Left lung (tissue), 4 donors: ENCODE measurements at regions not wholly inside any gene's neighbourhood (a gene's known extent, or its start where the extent isn't known, plus 50 kb on each side); places are given as distances from the start of the nearest gene placed in this dataset.

ENCODE experiments used
- ATAC-seq: fragments of 200-7000 bp; cut with Tn5 transposase; one replicate; pipeline ENCODE4 v1.9.1; 2020; ENCODE audit warnings: moderate library complexity
- DNase-seq, 4 donors: peaks; one replicate each; pipeline ENCODE4 v3.0.0-alpha.2; 2013 to 2020
- H3K27ac ChIP-seq, 2 donors: fragments of 200-600 bp; sonication (generic) in 1 of 2; one replicate each; pipeline versions ENCODE4 v1.5.0 to v1.8.0; 2020 to 2021
- H3K27me3 ChIP-seq, 2 donors: fragments of 200-600 bp; sonication (generic) in 1 of 2; one replicate each; pipeline versions ENCODE4 v1.5.0 to v1.8.0; 2020 to 2021
- H3K36me3 ChIP-seq, 2 donors: fragments of 200-600 bp; sonication (generic) in 1 of 2; one replicate each; pipeline versions ENCODE4 v1.5.0 to v1.8.0; 2020 to 2021
- H3K4me1 ChIP-seq, 2 donors: fragments of 200-600 bp; one replicate each; pipeline ENCODE4 v1.8.0; 2021
- H3K4me3 ChIP-seq, 2 donors: fragments of 200-600 bp; sonication (generic) in 1 of 2; one replicate each; pipeline versions ENCODE4 v1.5.0 to v1.8.0; 2020 to 2021; ENCODE audit warnings: mild to moderate bottlenecking in 1 of 2
- H3K9me3 ChIP-seq, 2 donors: fragments of 200-600 bp; sonication (generic) in 1 of 2; one replicate each; pipeline versions ENCODE4 v1.5.0 to v1.8.0; 2020 to 2021
- intact Hi-C, 2 donors: fragments of 100-400 bp; cut with DNase I; formaldehyde crosslinking; loops; one replicate each; pipeline versions ENCODE4 v1.11.2 to v1.14.2; 2022
- TF ChIP-seq, protein P1 (sequence below), 2 donors: fragments of 200-600 bp; sonication (generic) in 1 of 2; IDR thresholded peaks; one replicate each; pipeline versions ENCODE4 v1.5.0 to v1.8.0; 2021; ENCODE audit warnings: antibody characterized with exemption in 2 of 2
- donor health status: DM: no; HTN: yes; CAD: no.
- donor health status: DM: no; HTN: no; CAD: no.

DNA sequence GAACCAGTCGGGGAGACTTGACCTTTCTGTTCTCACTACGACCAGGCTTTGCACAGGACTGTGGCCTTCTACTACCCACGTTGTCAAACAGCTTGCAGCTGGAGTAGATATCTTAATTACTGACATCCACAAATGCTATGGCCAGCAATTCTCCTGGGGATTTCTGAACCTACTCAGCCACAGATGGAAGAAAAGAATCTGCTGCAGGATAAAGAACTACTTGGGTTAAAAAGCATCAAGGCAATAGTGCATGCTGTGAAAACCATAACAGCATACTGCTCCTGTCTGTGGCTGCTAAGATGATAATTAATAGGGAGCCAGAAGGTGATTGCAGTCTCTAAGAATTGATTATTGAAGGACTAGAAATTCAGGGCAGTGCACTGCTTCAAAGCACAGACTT lies 859.2 kb upstream of the SEMA6D start:
- no peak overlapping the region for H3K27ac ChIP-seq
- TF ChIP-seq, protein P1, sequence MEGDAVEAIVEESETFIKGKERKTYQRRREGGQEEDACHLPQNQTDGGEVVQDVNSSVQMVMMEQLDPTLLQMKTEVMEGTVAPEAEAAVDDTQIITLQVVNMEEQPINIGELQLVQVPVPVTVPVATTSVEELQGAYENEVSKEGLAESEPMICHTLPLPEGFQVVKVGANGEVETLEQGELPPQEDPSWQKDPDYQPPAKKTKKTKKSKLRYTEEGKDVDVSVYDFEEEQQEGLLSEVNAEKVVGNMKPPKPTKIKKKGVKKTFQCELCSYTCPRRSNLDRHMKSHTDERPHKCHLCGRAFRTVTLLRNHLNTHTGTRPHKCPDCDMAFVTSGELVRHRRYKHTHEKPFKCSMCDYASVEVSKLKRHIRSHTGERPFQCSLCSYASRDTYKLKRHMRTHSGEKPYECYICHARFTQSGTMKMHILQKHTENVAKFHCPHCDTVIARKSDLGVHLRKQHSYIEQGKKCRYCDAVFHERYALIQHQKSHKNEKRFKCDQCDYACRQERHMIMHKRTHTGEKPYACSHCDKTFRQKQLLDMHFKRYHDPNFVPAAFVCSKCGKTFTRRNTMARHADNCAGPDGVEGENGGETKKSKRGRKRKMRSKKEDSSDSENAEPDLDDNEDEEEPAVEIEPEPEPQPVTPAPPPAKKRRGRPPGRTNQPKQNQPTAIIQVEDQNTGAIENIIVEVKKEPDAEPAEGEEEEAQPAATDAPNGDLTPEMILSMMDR (IDR thresholded peaks at IDR 0.05), result no peak
- H3K36me3 ChIP-seq, result no peaks in the 10 kb centered on the region
- ATAC-seq, result no peak
- no peak for DNase-seq
- H3K9me3 ChIP-seq, result no peaks in the 10 kb centered on the region
- intact Hi-C loops, result no loop called here
- H3K27me3 ChIP-seq, result no peaks in the 10 kb centered on the region
- no peaks in the 10 kb centered on the region for H3K4me1 ChIP-seq
- no peak overlapping the region for H3K4me3 ChIP-seq

DNA sequence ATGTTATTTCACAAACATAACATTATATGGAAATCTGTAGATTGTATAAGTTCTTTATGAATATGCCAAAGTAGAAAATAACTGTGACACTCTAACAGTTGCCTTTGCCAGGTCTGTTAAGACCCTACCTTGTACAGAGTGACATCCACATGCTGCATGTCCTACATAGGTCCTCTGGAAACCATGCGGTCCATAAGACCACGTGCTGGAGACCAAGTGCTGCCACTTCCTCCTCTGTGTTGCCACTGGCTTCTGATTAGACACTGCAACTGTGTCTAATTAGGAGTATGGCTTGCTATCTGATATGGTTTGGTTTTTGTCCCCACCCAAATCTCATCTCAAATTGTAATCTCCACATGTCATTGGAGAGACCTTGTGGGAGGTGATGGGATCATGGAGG lies 855.5 kb upstream of the SEMA6D start:
- intact Hi-C loops, result no loop called here
- no peaks in the 10 kb centered on the region for H3K4me1 ChIP-seq
- no peak overlapping the region for H3K27ac ChIP-seq
- ATAC-seq, result no peak
- H3K27me3 ChIP-seq, result no peaks in the 10 kb centered on the region
- no peaks in the 10 kb centered on the region for H3K36me3 ChIP-seq
- H3K9me3 ChIP-seq, result no peaks in the 10 kb centered on the region
- no peak for DNase-seq
- TF ChIP-seq, protein P1 (IDR thresholded peaks at IDR 0.05), result no peak
- no peak overlapping the region for H3K4me3 ChIP-seq

DNA sequence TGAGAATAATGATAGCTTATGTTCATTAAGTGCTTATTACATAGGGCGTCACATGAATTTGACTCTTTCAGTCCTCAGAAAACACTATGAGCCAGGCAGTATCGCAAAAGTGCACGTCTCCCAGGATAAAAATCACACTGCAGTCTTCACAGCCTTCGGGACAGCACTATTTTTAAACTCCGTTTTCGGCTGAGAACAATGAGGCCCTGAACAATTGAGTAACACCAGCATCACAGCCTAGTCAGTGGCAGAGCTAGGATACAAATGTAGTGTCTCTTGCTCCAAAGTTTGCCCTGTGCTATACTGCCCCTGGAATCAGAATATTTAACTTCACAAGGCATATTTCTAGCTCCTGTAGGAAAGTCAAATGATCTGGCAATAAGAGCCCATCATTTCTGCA lies 852.1 kb upstream of the SEMA6D start:
- TF ChIP-seq, protein P1 (IDR thresholded peaks at IDR 0.05), result no peak
- no peak overlapping the region for H3K27ac ChIP-seq
- no peaks in the 10 kb centered on the region for H3K27me3 ChIP-seq
- intact Hi-C loops, result no loop called here
- no peaks in the 10 kb centered on the region for H3K4me1 ChIP-seq
- H3K4me3 ChIP-seq, result no peak overlapping the region
- no peaks in the 10 kb centered on the region for H3K36me3 ChIP-seq
- ATAC-seq (no peak), DNase-seq (no peak)
- no peaks in the 10 kb centered on the region for H3K9me3 ChIP-seq

DNA sequence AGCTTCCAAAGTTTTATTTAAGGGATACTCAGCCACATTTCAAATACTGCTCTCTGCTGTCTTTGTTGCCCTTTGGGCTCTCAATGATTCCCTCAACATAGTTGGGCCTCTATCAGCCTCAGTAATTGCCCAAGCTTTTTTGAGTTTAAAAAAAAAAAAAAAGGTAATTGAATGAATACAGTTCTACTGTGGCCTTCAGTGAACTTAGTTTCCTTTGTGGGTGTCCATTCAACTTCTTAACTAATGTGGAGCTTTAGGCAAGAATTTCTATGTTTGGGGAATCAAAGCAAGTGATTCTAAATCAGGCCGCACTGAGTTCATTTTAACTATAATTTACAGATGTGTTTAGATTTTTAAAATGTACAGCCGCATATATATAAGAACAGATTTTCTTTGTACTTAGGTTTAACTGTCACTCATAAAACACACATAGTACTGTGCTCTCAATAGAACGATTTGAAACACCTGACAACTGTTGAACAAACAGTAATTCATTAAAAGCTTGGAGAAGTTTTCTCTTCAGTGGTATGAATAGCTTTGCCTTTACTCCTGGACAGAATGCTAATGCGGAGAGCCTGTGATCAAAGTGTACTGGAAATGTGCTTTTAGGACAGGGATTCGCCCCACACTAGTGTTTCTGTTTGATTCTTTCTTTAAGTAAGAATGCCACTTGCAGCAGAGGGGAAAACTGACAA lies 844.9 kb upstream of the SEMA6D start:
- no peak for ATAC-seq
- Histone ChIP-seq H3K27me3 (no peaks in the 10 kb centered on the region), H3K4me1 (no peaks in the 10 kb centered on the region), H3K4me3 (no peak overlapping the region), H3K27ac (no peak overlapping the region), H3K36me3 (no peaks in the 10 kb centered on the region), H3K9me3 (peaks cover 0 to 5% of the 10 kb centered on the region in 2 donors)
- TF ChIP-seq, protein P1 (IDR thresholded peaks at IDR 0.05), result no peak
- DNase-seq, result no peak
- intact Hi-C loops, result no loop called here

DNA sequence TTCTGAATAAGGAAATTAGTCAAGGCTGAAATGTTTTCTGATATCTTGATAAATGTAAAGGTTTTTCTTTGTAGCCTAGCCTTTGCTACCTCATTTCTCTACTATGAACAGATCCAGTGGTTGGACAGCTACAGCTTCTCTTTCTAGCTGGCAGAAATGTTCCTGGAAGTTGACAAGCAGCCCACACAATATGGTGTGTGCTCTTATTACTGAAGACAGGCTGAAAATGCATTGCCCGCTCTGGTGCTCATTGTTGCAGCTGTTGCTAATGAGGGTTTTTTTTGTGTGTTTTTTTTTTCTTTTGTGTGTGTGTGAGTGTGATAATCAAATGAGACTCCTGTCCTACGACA lies 844.3 kb upstream of the SEMA6D start:
- no peaks in the 10 kb centered on the region for H3K36me3 ChIP-seq
- H3K27ac ChIP-seq, result no peak overlapping the region
- ATAC-seq (no peak), DNase-seq (no peak)
- H3K4me3 ChIP-seq, result no peak overlapping the region
- H3K9me3 ChIP-seq, result peaks cover 0 to 5% of the 10 kb centered on the region in 2 donors
- H3K4me1 ChIP-seq, result no peaks in the 10 kb centered on the region
- H3K27me3 ChIP-seq, result no peaks in the 10 kb centered on the region
- TF ChIP-seq, protein P1 (IDR thresholded peaks at IDR 0.05), result no peak
- intact Hi-C loops, result no loop called here
